COLO668 (cell line): ENCODE measurements at regions not wholly inside any gene's neighbourhood (a gene's known extent, or its start where the extent isn't known, plus 50 kb on each side); places are given as distances from the start of the nearest gene placed in this dataset.

ENCODE experiments used
- DNase-seq: peaks from one replicate; lab custom pipeline; 2025; ENCODE audit not compliant: unreplicated experiment; lab: John Stamatoyannopoulos, UW

GRCh38 chr2:71878626-71879508 is 268.8 kb downstream of the CYP26B1 start:
- no peak for DNase-seq

DNA sequence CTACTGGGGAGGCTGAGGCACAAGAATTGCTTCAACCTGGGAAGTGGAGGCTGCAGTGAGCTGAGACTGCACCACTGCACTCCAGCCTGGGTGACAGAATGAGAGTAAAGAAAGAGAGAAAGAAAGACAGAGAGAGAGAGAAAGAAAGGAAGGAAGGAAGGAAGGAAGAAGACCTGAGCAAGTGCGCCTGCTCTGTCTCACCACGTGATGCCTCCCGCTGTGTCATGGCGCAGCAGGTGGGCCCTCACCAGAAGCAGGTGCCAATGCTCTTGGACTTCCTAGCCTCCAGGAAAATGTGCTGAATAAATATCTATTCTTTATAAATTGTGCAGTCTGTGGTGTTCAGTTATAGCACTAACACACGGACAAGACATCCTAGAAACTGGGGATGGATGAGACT is 270.0 kb downstream of the CYP26B1 start:
- no peak for DNase-seq

GRCh38 chr2:71876542-71877451 is 270.9 kb downstream of the CYP26B1 start:
- DNase-seq: no peak

DNA sequence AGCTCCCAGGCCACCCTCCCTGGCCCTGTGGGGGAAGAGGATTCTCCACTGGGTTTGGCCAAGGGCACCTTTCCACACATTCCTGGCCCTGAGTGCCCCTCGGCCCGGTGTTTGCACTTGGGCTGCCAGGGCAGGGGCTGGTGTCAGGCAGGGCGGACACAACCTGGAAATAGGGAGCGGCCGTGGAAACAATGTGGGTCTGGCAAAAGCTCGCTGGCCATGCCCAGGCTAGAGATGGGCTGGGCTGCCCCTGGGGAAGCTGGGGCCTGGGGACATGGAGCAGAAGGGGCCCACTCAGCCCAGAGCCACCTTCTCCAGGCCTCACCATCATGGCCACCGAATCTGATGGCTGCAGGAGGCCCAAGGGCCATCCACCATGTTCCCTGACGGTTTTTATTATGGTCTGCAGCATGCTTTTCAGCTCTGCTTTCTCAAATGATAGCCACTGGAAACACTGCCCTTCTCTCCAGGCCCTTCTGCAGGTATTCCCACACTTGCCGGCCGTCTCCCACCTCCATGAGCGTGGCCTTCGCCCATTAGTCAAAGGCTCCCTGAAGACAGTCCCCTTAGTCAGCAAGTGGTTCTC is 275.1 kb downstream of the CYP26B1 start:
- DNase-seq: no peak

DNA sequence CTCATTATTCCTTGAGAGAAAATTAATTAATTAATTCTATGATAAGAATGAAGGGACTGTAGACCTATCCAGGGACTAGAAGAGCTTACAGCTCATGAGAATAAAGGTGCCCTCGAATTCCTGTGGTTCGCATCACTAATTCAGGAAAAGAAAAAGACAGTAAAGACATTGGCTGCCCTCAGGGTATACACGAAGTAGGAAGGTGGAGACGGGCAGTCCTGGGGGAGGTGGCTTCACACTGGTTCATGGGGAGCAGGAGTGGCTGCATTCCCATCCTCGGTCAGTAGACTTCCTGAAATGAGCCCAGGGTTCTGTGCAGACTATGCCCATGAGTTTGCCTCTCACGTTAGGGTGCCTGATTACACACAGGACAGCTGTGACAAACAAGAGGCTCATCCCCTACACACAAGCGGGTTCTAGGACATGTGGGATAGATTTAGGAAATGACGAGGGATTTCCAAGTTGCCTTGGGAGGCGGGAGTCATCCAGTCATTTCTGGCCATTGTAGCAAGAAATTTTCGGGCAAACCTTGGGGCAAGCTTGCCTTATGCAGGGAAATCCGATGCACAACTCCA is 282.2 kb downstream of the CYP26B1 start:
- no peak for DNase-seq

- DNase-seq: no peak
Observed at GRCh38 chr2:71864085-71864484, 283.6 kb downstream of the CYP26B1 start.

- DNase-seq: no peak
Observed at GRCh38 chr2:71863396-71863795, 284.3 kb downstream of the CYP26B1 start.

GRCh38 chr2:71862921-71863320 is 284.7 kb downstream of the CYP26B1 start:
- DNase-seq: no peak

GRCh38 chr2:71861186-71862160 is 286.2 kb downstream of the CYP26B1 start:
- no peak for DNase-seq

GRCh38 chr2:71860381-71860926 is 287.2 kb downstream of the CYP26B1 start:
- no peak for DNase-seq

DNA sequence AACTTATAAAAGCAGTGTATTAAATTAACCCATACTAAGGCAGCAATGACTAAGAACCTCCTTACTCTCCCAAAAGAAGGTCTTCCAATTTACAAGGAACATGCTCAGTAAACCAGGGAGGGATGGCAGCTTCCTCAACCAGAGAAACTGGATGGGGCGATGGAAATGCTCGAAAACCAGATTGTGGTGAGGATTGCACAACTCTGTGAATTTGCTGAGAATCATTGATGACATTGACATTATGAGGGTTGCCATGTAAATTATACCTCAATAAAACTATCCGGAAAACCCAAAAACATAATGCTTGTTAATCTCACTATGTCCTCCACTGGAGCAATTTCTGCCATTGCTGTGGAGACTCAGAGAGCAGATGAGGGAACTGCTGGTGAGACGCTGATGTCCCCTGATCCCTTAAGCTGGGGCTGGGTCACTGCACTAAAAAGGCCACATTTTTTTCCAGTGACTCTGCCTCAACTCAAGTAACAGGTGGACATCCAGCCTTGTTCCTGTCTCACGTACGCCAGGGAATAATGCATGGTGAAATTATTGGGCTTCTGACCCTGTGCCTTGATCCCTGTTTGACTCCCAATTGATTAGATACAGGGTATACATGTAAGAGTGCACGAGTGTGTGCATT is 288.3 kb downstream of the CYP26B1 start:
- no peak for DNase-seq

GRCh38 chr2:71858071-71858470 is 289.6 kb downstream of the CYP26B1 start:
- DNase-seq: no peak

DNA sequence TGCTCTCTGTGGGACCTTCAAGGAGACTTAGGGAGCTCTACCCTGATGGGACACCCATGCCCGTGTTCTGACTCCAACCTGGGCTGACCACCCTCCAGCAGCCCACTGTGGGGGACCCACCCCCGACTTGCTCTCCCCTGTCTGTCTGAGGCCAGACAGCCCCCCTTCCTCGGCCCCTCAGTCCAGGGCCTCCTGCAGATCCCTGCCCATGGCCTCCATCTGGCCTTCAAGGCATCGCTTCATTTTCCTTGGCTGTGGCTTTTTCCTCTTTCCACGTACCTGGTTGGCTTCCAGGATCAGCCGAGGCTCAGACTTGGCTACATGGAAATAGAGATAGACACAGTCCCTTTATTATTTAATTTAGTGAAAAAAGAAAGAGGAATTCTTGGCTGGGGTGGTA is 290.0 kb downstream of the CYP26B1 start:
- DNase-seq: no peak

- DNase-seq: no peak
Observed at GRCh38 chr2:71856773-71857525, 290.7 kb downstream of the CYP26B1 start.

DNA sequence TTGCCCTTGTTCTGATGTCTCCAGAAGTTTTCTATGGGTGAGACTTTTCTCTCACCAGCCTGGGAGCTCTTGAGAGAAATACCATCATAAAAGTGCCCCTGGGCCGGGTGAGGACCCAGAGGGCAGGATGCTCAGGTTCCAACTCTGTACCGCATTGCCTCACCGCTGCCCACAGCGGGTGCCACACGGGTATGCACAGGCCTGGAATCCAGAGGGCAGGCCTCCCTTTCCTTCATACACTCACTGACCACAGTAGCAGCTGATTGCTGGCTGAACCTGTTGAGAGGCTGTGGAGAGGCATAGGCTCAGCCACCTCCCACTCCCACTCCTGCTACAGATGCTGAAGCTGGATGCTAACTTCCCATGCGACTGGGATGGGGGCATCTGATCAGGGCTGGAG is 293.8 kb downstream of the CYP26B1 start:
- no peak for DNase-seq

DNA sequence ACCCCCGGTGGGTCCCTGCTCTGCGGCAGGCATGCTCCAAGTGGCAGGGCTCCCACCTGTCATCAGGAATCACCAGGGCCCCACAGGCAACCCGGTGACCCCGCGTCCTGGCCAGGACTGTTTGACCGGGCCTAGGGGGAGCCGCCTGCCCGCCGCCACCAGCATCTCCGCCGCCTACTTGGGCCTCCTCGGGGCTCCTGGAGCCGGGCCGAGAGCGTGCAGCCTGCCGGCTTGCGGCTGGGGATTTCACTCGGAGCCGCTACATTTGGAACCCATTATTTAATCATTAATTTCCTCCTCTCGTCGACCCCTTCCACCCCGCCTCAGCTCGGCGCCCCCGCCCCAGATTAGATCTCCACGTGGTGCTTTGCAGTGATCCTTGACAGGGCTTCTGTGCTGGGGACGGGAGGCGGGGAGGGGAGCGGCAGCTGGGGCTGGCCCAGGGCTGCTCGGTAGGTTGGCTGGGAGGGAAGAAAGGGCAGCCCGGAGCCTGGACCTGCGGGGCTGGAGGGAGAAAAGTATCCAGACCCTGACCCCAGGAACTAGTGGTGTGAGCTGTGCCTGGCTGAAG is 295.4 kb downstream of the CYP26B1 start:
- no peak for DNase-seq

DNA sequence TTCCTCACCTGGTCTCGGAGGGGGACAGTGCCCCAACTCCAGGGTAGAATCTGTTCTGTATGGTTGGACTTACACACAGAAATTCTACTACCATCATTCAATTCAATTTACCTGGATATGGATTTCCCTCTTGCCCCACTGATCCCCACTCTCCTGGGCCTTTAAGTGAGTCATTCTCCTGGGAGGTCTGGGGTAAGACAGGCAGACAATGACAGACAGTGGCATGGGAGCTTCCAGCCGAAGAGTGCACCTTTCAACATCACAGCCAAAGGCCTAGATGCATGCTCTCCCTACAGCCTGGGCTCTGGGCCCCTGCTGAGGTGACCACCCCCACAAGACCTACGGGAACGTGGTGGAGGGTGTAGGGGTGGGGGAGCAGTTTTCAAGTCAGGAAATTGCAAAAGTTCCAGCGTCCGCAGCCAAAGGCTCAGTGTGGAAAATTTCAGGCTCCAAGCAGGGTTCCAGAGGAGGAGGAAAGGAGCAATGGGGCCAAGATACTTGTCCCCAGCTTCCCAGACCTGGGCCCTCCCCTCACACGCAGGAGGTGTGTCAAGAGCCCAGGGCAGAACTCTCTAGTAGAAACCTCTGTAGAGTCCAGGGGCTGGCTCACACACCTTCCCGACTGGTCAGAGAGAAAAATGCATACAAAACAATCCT is 296.4 kb downstream of the CYP26B1 start:
- DNase-seq: no peak

- DNase-seq: no peak
Observed at GRCh38 chr2:71850306-71850801, 297.3 kb downstream of the CYP26B1 start.
